Heart right ventricle (tissue), 16 donors: ENCODE measurements at regions not wholly inside any gene's neighbourhood (a gene's known extent, or its start where the extent isn't known, plus 50 kb on each side); places are given as distances from the start of the nearest gene placed in this dataset.

ENCODE experiments used
- ATAC-seq, 8 donors: fragments of 200-7000 bp; cut with Tn5 transposase; one replicate each; pipeline ENCODE4 v1.9.1; 2020; ENCODE audit warnings: mild to moderate bottlenecking in 8 of 8, moderate library complexity in 8 of 8, moderate number of reproducible peaks in 1 of 8
- DNase-seq, 2 donors: peaks; one replicate each; pipeline ENCODE4 v3.0.0-alpha.2; 2020
- H3K27ac ChIP-seq, 10 donors: fragments of 200-600 bp; sonication (generic) in 2 of 10; one replicate each; pipeline versions ENCODE4 v1.5.0 to v1.8.0; 2020 to 2022; ENCODE audit warnings: mild to moderate bottlenecking in 3 of 10
- H3K27me3 ChIP-seq, 7 donors: fragments of 200-600 bp; one replicate each; pipeline ENCODE4 v1.8.0; 2021 to 2022; ENCODE audit warnings: mild to moderate bottlenecking in 2 of 7
- H3K36me3 ChIP-seq, 9 donors: fragments of 200-600 bp; sonication (generic) in 1 of 9; one replicate each; pipeline versions ENCODE4 v1.5.0 to v1.8.0; 2020 to 2022; ENCODE audit warnings: mild to moderate bottlenecking in 2 of 9
- H3K4me1 ChIP-seq, 9 donors: fragments of 200-600 bp; sonication (generic) in 1 of 9; one replicate each; pipeline versions ENCODE4 v1.5.0 to v1.8.0; 2020 to 2022; ENCODE audit warnings: mild to moderate bottlenecking in 4 of 9
- H3K4me3 ChIP-seq, 10 donors: fragments of 200-600 bp; sonication (generic) in 2 of 10; one replicate each; pipeline versions ENCODE4 v1.5.0 to v1.8.0; 2020 to 2022; ENCODE audit warnings: mild to moderate bottlenecking in 7 of 10, moderate library complexity in 2 of 10
- H3K9me3 ChIP-seq, 11 donors: fragments of 200-600 bp in 10 of 11; sonication (generic) in 2 of 11; one replicate each; pipeline versions ENCODE4 v1.5.0 to v1.8.0; 2013 to 2022; ENCODE audit warnings: mild to moderate bottlenecking in 2 of 11, control low read depth in 1 of 11, moderate library complexity in 1 of 11
- WGBS, 2 donors: extraction: QIAGEN DNeasy Blood & Tissue Kit; methylation state at CpG; one replicate each; pipeline ENCODE4 v1.1.7; 2013; ENCODE audit warnings: inconsistent platforms in 1 of 2; 5-methylcytosine and 5-hydroxymethylcytosine counted together
- intact Hi-C, 10 donors: fragments of 100-400 bp; cut with DNase I; formaldehyde crosslinking; loops; one replicate each; pipeline versions ENCODE4 v1.11.1 to v1.14.2; 2022
- TF ChIP-seq, protein P1 (sequence below), 9 donors: fragments of 200-600 bp; sonication (generic) in 2 of 9; IDR thresholded peaks; one replicate each; pipeline versions ENCODE4 v1.5.0 to v1.8.0; 2021 to 2022; ENCODE audit warnings: antibody characterized with exemption in 9 of 9, mild to moderate bottlenecking in 5 of 9, moderate library complexity in 1 of 9
- donor health status: Arrhythmogenic right ventricular cardiomyopathy.
- donor health status: ischemic (EF 13 %, LVEDD 7.1; RV severe dilation, severe dysfunction).
- donor health status: healthy with polysubstance abuse.
- donor health status: DM: no; HTN: yes; CAD: no.
- donor health status: DM: no; HTN: no; CAD: no.
- donor health status: ischemic (EF 25% LVEDD 6.9; RV normal size, moderate dysfunction).
- donor health status: ischemic (EF 25% LVEDD 5.7; RV mildly dilated, moderate dysfunction).
- donor health status: healthy.
- donor health status: DM: yes; HTN: yes; CAD: no.
- donor health status: Ischemic cardiomyopathy.
- donor health status: ischemic (EF 35%, LVEDD 5.7; RV mildly dilated, moderate dysfunction).
- donor health status: nonischemic (EF 11% LVEDD 7.7; RV severe dilation, severe dysfunction).
- donor health status: DM: yes; HTN: yes; CAD: no.
- donor health status: PGD.
- donor health status: ischemic (EF 29% LVEDD 5.4; RV normal size, mild dysfunction).
- donor health status: nonischemic (EF 23%, LVEDD 6.1; RV moderate dilation, normal function).

- H3K4me3 ChIP-seq: no peak overlapping the region
- intact Hi-C loops: no loop called here
- TF ChIP-seq, protein P1, sequence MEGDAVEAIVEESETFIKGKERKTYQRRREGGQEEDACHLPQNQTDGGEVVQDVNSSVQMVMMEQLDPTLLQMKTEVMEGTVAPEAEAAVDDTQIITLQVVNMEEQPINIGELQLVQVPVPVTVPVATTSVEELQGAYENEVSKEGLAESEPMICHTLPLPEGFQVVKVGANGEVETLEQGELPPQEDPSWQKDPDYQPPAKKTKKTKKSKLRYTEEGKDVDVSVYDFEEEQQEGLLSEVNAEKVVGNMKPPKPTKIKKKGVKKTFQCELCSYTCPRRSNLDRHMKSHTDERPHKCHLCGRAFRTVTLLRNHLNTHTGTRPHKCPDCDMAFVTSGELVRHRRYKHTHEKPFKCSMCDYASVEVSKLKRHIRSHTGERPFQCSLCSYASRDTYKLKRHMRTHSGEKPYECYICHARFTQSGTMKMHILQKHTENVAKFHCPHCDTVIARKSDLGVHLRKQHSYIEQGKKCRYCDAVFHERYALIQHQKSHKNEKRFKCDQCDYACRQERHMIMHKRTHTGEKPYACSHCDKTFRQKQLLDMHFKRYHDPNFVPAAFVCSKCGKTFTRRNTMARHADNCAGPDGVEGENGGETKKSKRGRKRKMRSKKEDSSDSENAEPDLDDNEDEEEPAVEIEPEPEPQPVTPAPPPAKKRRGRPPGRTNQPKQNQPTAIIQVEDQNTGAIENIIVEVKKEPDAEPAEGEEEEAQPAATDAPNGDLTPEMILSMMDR (IDR thresholded peaks at IDR 0.05): no peak
- H3K9me3 ChIP-seq: no peaks in the 10 kb centered on the region
- 80 to 95% methylated on average over 4 of the region's 4 CpGs for WGBS, 2 donors
- H3K27ac ChIP-seq: no peak overlapping the region
- ATAC-seq (no peak), DNase-seq (no peak)
- peaks cover 0 to 15% (median 7%) of the 10 kb centered on the region in 9 donors for H3K4me1 ChIP-seq
- H3K27me3 ChIP-seq: no peaks in the 10 kb centered on the region
- H3K36me3 ChIP-seq: no peaks in the 10 kb centered on the region
Observed at GRCh38 chr3:168828014-168828413, 732.3 kb upstream of the GOLIM4 start.

DNA sequence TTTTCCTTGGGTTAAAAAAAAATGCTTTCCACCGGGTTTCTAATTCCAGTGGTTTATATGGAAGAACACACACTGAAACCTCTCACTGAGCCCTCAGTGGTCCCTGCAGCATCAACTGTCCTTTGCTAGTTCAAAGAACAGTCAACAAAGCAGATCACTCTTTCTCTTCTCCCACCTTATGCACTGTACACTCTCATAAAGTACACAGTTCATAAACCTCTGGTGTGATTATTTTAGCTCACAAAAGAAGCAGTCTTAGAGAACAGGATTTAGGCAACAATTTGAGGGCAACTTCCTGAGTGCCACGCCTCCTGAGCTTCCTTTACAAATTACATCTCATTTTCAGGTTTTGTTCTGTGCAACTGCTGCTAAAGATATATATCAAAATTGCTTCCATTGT is 728.4 kb upstream of the GOLIM4 start:
- peak in 3 of 8 donors; percentile 54 to 74 (median 70) for ATAC-seq
- Histone ChIP-seq H3K27ac (peak overlapping the region in 1 of 10 donors; percentile 41), H3K9me3 (no peaks in the 10 kb centered on the region), H3K36me3 (no peaks in the 10 kb centered on the region), H3K27me3 (no peaks in the 10 kb centered on the region), H3K4me1 (peaks cover 0 to 22% (median 7%) of the 10 kb centered on the region in 9 donors), H3K4me3 (no peak overlapping the region)
- WGBS, 2 donors: 62 to 67% methylated on average over 2 of the region's 2 CpGs
- TF ChIP-seq, protein P1 (IDR thresholded peaks at IDR 0.05): no peak
- no peak for DNase-seq
- intact Hi-C loops: no loop called here

DNA sequence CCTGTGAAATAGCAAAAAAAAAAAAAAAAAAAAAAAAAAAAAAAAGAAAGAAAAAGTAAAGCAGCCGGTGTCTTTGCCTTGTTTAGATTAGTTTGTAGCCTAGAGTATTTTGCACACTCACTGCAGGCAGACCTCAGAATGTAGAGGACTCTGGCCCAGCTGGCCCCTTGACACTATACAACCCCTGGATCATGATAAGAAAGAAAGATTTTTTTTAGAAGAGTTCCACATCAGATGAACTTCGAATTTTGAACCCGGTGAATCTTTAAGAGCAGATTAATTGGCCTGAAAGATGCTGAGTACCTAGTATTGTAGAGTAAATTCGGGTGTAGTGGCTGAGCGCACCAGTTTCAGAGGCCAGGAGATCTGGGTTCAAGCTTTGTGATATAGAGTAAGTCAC is 727.7 kb upstream of the GOLIM4 start:
- no peaks in the 10 kb centered on the region for H3K9me3 ChIP-seq

DNA sequence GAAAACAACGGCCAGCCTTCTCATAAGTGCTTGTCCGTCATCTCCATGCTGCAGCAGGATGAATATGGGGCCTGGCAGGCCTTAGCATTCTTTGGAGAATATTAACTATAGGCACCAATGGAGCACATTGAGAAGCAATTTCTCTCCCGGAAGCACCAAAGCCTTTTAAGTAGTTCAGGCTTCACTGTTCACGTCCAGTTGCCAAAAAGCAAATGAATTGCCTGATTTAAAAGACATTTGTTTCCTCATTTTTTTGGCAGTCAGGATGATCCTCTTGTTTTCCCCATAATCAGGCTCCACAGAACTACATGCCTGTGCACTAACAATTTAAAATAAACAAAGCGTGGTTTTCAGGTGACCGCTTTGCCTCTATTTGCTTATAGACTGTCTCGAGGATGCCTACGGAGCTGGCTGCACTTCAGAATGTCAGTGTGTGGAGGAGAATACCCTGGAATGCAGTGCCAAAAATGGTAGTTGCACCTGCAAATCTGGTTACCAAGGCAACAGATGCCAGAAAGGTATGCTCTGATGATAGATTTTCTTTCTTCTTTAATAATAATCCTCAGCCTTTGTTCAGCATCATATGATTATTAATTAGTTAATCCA is 725.2 kb upstream of the GOLIM4 start:
- Histone ChIP-seq H3K4me3 (no peak overlapping the region), H3K36me3 (no peaks in the 10 kb centered on the region), H3K27me3 (no peaks in the 10 kb centered on the region), H3K9me3 (no peaks in the 10 kb centered on the region), H3K4me1 (peaks cover 0 to 22% (median 7%) of the 10 kb centered on the region in 9 donors), H3K27ac (no peak overlapping the region)
- DNase-seq (no peak), ATAC-seq (peak in 6 of 8 donors; percentile 31 to 75 (median 58))
- whole genome bisulfite sequencing, 2 donors: 69 to 70% methylated on average over 8 of the region's 8 CpGs
- intact Hi-C loops: no loop called here
- TF ChIP-seq, protein P1 (IDR thresholded peaks at IDR 0.05): no peak

More for the DNA sequence above, 727.7 kb upstream of the GOLIM4 start:
- TF ChIP-seq, protein P1 (IDR thresholded peaks at IDR 0.05): no peak
- H3K36me3 ChIP-seq: no peaks in the 10 kb centered on the region
- ATAC-seq: no peak
- H3K4me3 ChIP-seq: no peak overlapping the region
- intact Hi-C loops: no loop called here
- H3K27me3 ChIP-seq: no peaks in the 10 kb centered on the region
- WGBS, 2 donors: 81 to 86% methylated on average over 5 of the region's 5 CpGs
- DNase-seq: no peak
- peak overlapping the region in 1 of 10 donors; percentile 41 for H3K27ac ChIP-seq
- H3K4me1 ChIP-seq: peaks cover 0 to 22% (median 7%) of the 10 kb centered on the region in 9 donors
